GM12873 (cell line): ENCODE measurements at regions not wholly inside any gene's neighbourhood (a gene's known extent, or its start where the extent isn't known, plus 50 kb on each side); places are given as distances from the start of the nearest gene placed in this dataset.

Experiments
- CTCF ChIP-seq: IDR thresholded peaks from 2 replicates; pipeline ENCODE4 v1.5.1; 2012; ENCODE audit warnings: low read depth, mild to moderate bottlenecking, moderate library complexity, low read length, control low read depth; ENCODE audit not compliant: insufficient read depth; ENCODE audit errors: missing control alignments

GRCh38 chr11:104404231-104405175 lies 240.6 kb upstream of the PDGFD start:
- TF ChIP-seq CTCF, result no peak

GRCh38 chr11:104402812-104403521 lies 239.0 kb upstream of the PDGFD start:
- no peak for TF ChIP-seq CTCF

GRCh38 chr11:104394508-104394907 lies 230.6 kb upstream of the PDGFD start:
- TF ChIP-seq CTCF, result no peak

GRCh38 chr11:104390651-104391050 lies 226.7 kb upstream of the PDGFD start:
- no peak for TF ChIP-seq CTCF

GRCh38 chr11:104385884-104386283 lies 221.9 kb upstream of the PDGFD start:
- no peak for TF ChIP-seq CTCF

GRCh38 chr11:104380358-104380757 lies 216.4 kb upstream of the PDGFD start:
- no peak for TF ChIP-seq CTCF

- TF ChIP-seq CTCF, result no peak
Measured at GRCh38 chr11:104372111-104372510, 208.2 kb upstream of the PDGFD start.
